Heart left ventricle (tissue), 13 donors: ENCODE measurements at regions not wholly inside any gene's neighbourhood (a gene's known extent, or its start where the extent isn't known, plus 50 kb on each side); places are given as distances from the start of the nearest gene placed in this dataset.

Source experiments
- POLR2A ChIP-seq, 2 donors: fragments of 450-650 bp; IDR thresholded peaks; one replicate each; pipeline ENCODE4 v1.6.1; 2017; ENCODE audit warnings: antibody characterized with exemption in 2 of 2, mild to moderate bottlenecking in 2 of 2, moderate library complexity in 2 of 2
- TF ChIP-seq, protein P1 (sequence below), 12 donors: fragments of 200-600 bp; sonication (generic) in 4 of 12; IDR thresholded peaks; one replicate each; pipeline versions ENCODE4 v1.5.0 to v1.8.0; 2018 to 2022; ENCODE audit warnings: antibody characterized with exemption in 12 of 12, mild to moderate bottlenecking in 5 of 12
- donor health status: ischemic (EF 13 %, LVEDD 7.1; RV severe dilation, severe dysfunction).
- donor health status: DM: no; HTN: yes; CAD: no.
- donor health status: DM: no; HTN: no; CAD: no.
- donor health status: ischemic (EF 25% LVEDD 6.9; RV normal size, moderate dysfunction).
- donor health status: ischemic (EF 25% LVEDD 5.7; RV mildly dilated, moderate dysfunction).
- donor health status: ischemic (EF 35%, LVEDD 5.7; RV mildly dilated, moderate dysfunction).
- donor health status: nonischemic (EF 11% LVEDD 7.7; RV severe dilation, severe dysfunction).
- donor health status: DM: yes; HTN: yes; CAD: no.
- donor health status: PGD.
- donor health status: ischemic (EF 29% LVEDD 5.4; RV normal size, mild dysfunction).
- donor health status: nonischemic (EF 23%, LVEDD 6.1; RV moderate dilation, normal function).

DNA sequence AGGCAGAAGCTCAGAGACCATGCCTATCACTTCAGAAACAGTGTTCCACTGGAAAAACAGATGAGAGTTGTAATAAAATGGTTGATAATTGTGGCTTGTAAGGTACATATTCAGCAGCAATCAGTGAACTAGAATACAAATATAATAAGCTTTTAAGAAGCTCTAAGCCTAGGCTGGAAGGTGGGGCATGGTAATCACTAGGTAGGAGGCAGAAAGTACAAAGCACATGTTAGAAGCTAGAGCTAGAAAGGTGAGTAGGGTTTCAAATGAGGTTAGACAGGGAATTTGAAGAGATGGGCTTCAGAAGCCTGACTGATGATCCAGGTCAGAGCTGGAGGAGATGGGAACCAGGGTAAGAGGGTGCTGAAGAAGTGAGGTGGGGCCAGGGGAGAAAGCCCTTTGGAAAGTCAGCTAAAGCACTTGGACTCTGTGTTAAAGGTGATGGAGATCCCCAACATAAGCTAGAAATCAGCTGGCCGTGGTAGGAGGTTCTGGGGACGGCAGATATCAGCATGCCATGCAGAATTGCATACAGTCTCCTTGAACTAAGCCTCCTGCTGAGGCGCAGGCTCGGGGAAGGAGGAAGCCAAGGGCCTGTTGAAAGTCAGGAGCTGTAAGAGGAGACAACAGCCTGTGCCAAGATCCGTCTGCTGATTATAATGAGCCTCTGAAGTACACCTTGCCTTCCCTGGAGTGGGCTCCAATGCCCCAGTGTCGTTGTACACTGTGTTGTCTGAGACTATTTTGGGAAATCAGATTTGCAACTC, 659.4 kb downstream of the BCL11B start:
- TF ChIP-seq, protein P1, sequence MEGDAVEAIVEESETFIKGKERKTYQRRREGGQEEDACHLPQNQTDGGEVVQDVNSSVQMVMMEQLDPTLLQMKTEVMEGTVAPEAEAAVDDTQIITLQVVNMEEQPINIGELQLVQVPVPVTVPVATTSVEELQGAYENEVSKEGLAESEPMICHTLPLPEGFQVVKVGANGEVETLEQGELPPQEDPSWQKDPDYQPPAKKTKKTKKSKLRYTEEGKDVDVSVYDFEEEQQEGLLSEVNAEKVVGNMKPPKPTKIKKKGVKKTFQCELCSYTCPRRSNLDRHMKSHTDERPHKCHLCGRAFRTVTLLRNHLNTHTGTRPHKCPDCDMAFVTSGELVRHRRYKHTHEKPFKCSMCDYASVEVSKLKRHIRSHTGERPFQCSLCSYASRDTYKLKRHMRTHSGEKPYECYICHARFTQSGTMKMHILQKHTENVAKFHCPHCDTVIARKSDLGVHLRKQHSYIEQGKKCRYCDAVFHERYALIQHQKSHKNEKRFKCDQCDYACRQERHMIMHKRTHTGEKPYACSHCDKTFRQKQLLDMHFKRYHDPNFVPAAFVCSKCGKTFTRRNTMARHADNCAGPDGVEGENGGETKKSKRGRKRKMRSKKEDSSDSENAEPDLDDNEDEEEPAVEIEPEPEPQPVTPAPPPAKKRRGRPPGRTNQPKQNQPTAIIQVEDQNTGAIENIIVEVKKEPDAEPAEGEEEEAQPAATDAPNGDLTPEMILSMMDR (IDR thresholded peaks at IDR 0.05) = no peak
- TF ChIP-seq POLR2A (IDR thresholded peaks at IDR 0.05) = no peak
